GM21515 (cell line): ENCODE measurements at regions not wholly inside any gene's neighbourhood (a gene's known extent, or its start where the extent isn't known, plus 50 kb on each side); places are given as distances from the start of the nearest gene placed in this dataset.
"Not testable (repeated sequence)": the region's sequence is repeated elsewhere in the genome, so short reads cannot be mapped to it uniquely, and the experiment has no call there.

Experiments used
- ATAC-seq: cut with Tn5 transposase; IDR thresholded peaks from one replicate; pipeline ENCODE4 v1.9.1; 2021; ENCODE audit not compliant: unreplicated experiment

DNA sequence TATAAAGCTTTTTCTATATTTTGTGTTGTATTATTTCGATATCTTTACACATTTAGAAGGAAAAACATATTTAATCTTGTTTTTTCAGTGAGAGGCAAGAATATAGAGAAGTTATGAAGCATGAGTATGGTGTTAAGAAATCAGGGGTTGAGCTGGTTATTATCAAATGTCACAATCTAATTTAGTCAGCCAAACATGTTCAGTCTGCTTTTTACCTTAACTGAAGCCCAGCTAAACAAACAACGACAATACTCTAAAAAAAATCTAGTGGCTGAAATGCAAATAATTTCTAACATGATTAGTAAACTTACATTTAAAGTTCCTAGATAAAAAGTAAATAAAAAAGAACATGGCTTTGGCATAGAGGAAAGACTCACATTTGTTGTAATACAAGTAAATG is 433.8 kb upstream of the NRSN1 start:
- no peak for ATAC-seq

DNA sequence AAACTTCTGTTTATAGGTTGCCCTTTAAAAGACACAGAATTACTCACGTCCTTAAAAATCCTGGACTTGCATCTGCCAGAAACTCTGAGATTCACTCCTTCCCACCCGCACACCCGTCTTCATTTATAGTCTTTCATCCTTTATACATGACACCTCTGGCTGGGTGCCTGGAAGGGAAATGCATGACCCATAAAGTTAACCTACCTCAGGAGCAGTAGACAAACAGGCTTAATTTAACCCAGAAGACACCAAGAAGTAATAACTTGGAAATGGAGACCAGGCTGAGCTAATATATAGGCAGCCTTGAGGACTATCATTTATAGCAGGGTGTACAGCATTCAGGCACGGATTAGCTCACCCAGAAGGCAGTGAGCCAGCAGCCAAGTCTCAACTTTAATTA is 429.0 kb upstream of the NRSN1 start:
- ATAC-seq: no peak

DNA sequence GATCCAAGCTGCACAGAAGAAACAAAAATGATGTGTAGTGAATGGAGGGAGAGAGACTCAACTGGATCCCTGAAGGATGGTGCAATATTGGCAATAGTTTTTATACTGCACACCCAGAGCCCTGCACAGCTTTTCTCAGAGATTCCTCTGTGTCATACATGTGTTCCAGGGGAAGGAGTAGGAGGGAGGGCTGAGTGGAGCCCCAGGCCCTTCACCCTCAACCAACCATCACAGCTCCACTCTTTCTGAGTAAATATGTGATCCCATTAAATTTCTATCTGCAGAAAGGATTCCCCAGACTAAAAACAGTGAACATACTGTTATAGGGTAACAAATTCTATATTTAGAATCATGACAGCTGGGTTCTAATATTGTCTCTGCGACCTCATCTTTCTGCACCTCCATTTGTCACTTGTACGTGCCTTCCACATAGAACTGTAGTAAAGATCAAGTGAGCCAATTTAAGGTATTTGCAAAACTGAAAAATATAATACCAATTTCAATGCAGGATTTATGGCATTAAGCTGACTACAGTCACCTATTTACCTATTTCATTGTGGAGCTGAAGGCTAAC is 421.4 kb upstream of the NRSN1 start:
- no peak for ATAC-seq

DNA sequence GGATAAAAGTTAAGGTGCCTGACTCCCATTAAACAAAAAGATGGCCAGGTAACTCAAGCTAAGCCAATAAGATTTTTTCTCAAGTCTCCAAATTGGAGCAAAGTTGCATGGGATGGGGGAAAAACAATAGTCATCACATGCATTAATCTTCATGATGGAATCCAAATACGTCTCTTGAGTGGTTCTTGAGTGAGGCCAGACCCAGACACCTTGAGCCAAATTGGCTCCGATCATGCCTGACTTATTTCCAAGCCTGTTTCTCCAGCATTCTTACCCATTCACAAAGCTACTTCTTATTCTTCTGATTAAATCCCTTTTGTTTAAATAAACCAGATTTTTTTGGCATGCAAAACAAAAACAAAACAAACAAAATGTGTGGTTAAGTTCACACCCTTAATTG is 420.3 kb upstream of the NRSN1 start:
- no peak for ATAC-seq

DNA sequence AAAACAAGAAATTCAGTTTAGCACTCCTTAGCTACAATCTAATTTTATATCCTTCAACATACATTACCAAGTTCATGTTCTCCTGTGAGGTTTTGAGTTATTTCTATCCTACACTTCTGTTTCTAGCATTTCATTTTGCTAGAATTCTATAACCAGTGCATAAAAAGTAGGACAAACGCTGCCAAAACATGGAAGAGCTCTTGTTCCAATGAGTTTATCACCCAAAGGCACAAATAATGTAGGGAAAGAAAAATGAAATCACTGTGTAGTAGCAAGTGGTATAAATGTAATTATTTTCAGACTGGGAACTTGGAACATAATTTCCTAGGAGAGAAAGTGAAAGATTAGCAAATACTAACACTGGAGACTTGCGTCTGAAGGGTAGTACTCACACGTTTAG is 413.3 kb upstream of the NRSN1 start:
- ATAC-seq: no peak

DNA sequence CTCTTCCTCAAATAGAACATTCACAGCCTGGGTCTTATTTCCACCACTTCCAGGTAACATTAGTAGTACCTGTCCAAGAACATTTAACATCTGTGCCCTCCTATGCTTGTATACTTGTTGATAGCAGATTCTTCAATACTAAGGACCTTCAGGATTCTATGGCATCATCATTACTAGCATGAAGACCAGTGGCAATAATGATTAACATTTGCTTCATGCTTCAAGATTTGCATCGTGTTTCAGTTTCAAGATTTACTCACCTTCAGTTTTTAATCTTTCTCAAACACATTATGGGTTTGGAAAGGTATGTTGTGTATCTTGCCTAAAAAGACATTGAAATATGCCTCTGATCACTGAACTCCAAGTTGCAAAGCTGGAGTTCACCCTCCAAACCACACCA is 412.8 kb upstream of the NRSN1 start:
- no peak for ATAC-seq

DNA sequence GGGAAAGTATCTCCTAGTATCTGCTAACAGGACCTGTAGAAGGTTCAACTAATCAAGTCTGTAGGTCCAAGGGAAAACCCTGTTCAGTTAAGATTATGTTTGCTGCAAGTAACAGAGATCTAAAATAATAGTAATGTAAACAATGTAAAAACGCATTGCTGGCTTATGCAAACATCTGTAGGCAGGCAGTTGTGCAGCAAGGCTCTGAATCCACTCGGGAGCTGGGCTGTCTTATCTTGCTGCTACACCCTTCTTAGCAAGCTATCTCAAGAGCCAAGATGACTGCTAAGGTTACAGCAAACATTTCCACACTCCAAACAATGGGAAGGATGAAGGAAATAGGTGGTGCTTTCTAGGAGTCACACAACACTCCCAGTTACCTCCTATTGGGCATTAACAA is 397.3 kb upstream of the NRSN1 start:
- no peak for ATAC-seq

DNA sequence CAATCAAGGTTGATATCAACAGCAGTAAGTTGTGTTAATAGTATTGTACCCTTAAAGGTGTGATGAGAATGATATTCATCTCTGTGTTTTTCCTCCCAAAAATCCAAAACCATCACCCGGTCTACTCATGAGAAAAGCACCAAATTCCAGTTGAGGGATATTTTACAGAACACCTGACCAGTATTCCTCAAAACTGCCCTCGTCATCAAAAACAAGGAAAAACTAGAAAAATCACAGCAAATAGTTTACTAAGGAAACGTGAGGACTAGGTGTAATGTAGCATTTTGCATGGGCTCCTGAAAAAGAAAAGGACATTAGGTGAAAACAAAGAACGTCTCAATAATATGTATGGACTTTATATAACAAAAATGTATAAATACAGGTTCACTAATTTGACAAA is 394.4 kb upstream of the NRSN1 start:
- no peak for ATAC-seq

DNA sequence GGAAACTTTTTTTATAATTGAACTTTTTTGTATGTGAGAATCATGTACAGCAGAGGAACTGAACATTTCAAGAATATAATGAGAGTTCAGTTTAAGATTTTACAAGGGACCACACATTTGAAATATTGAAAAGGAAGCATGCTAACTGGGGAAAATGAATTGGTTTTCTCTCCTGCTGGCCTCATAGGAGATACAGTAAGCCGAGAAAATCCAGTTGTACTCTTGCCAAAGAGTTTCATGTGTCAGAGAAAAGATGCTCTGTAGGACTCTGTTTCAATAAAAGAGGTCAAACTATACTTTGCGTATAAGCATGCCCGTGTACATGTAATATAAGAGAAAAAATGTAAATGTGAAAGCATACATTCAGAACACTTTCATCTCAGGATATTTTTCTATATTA is 393.5 kb upstream of the NRSN1 start:
- ATAC-seq: no peak

DNA sequence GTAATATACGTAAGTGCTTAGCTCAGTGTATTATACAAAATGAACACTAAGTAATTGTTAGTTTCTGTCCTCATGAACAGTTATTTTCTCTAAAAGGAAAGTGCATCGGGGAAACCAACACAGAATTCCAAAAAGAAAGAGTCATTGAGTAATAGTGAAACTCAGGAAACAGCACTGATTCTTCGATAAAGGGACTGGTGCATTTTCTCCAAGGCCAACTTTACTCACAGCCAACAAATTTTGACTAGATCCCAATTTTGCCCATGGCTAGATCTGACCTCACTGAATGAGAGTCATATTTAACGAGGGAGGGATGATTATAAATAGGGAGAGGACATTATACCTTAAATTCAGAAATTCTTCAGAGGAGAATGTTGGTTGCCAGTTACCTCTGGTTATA is 390.9 kb upstream of the NRSN1 start:
- no peak for ATAC-seq

DNA sequence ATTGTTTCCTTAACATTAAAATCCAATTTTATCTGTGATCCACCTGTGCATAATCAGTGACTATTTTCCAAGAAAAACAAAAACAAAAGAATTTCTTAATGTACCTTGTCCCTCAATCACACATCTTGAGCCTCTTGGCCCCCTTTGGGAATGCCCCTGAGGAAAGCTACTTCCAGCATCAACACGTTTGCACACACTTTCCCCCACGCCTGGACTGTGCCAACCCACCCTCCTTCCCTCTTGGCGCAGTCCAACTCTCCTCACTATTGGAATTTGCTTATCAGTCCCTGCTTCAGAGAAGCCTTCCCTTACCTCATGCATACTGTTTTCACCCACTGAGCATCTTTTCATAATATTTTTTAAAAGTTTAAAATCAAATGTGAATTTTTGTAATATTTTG is 389.4 kb upstream of the NRSN1 start:
- no peak for ATAC-seq

DNA sequence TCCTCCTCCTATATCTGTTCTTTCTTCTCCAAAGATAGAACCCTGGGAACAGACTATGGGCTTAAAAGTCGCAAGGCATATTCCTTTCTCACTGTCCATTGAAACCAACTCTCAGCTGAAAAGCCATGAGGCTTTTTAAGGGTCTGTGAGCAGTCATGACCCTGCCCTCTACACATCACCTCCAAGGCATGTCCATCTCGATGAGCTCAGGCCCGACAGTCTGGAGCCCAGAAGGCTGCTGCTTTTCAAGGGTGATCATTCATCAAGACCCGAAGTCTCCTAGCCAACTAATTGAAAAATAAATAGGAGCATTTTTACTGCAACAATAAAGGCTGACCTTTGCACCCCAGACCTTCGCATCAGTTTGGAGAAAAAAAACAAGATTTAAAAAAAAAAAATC is 378.8 kb upstream of the NRSN1 start:
- ATAC-seq: no peak

DNA sequence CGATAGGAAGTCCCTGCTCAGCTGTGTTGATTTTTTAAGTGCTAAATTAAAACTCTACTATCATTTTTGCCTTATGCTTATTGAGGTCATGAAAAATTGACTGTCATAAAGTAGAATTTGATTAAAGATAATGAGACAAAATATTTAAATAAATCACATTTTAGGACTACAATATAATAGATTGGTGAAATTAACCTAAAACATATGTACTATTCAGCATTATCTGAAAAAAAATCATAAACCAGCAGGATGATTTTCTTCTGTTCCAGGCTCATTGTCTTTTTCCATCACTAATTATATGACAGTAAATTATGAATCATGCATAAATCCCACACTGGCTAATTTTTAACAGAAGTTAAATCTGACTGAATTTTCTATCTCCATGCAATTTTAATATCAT is 373.6 kb upstream of the NRSN1 start:
- ATAC-seq: no peak

DNA sequence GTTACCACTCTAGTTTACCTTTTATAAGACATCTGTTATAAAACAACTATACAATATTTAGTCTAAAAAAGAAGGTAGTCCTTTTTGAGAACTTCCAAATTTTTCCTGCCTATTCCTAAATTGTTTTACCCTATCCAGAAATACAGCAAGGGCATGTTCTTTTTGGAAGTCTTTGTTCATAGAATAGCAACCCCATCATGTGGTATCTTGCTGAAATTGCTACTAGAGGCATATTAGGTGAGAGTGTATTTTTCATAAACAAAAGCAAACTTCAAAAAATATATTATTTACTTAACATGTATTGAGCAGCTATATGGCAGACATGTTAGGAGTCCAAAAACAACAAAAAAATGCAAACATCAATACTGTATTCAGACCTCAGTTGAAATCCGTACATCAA is 371.8 kb upstream of the NRSN1 start:
- ATAC-seq: no peak

DNA sequence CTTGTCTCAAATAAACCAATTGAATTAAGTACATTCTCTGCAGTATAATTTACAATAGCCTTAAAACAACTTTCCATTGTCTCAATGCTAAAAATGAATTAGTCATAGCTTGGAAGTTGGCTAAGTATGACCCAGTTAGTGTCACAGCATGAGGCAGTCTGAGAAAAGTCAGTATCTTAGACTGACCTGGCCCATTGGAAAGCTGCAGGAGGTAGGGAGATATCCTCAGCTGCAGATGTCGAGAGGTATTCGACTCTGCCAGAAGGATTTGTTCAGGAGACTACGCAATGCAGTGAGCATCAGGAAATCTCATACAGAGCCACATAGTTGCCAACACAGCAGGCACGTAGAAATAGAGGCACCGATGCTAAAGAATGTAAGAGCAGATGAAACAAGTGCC is 350.9 kb upstream of the NRSN1 start:
- no peak for ATAC-seq

DNA sequence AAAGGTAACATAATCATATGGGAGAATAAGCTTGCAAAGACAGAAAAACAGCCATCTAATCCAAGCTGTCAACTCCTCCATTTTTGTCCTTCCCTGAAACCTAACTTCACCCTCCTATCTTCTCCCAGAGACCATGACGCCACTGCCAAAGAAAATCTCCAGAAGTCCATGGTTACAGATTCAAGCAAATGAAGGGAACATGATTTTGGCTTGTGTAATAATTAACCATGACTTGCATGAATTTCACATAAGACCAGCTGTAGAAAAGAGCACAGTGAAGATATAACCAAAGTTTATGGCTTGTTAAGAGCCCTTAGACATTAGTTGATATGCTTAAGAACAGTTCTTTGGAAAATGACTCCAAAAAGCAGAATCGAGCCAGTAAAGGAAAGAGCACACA is 342.1 kb upstream of the NRSN1 start:
- ATAC-seq: no peak

DNA sequence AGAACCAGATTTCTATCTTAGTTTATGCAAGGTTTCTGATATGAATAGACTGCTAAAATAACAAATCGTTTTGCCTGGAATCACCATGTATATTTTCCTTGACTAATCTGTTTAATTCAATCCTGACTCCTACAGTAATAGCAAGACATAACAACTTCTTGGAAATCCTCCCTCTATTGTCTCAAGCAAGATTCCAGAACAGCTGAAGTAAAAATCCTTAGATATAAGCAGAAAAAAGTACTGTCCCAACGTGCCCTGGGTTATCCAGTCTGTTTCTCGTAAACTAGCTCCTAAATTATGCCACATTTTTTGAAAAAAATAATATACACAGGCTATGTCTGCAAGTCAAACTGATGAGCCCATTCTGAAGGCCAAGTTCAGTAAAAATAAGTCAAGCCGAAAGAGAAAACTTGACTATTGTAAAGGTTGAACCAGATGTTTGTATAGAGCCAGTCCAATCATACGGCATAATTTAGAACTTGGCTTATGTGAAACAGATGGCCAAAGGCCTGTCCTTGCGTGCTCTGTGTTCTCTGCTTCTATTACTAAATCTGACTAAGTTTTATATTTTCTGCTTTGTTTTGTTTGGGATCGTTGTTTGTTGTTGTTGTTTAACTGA is 341.6 kb upstream of the NRSN1 start:
- ATAC-seq: no peak

DNA sequence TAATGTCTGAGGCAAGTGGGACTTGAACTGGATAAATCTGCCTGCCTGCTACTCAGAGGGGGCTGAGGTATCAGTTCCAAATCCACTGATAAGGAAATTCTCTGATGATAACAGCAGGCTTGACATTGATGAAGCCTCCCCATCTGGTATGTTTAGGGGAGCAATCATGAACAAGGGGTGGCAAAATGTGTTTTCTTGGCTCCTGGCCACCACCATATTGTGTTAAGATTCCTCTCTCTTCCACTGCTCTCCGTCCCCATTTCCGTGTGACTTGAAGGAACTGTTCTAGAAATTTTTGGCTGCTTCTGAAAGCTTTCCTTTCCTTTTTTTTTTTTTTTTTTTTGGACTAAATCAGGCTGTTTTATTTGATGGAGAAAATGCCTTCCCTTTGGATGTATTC is 335.3 kb upstream of the NRSN1 start:
- no peak for ATAC-seq

DNA sequence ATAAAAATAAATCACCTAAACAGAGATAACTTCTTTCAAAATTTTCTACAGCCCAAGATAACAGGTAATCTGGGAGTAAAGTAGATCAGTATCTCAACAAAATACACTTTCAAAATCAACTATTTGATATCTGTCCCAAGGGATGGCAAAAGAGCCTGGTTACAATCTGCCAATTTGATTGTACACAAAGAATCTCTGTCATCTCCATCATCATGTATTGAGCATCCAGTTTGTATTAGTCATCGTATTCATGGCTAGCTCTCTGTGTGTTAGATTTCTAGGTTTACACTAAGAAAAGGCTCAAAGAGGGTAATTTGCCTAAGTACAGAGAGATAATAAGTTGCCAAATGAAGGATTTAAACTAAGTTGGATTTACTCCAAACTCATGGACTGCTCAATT is 329.0 kb upstream of the NRSN1 start:
- ATAC-seq: no peak

DNA sequence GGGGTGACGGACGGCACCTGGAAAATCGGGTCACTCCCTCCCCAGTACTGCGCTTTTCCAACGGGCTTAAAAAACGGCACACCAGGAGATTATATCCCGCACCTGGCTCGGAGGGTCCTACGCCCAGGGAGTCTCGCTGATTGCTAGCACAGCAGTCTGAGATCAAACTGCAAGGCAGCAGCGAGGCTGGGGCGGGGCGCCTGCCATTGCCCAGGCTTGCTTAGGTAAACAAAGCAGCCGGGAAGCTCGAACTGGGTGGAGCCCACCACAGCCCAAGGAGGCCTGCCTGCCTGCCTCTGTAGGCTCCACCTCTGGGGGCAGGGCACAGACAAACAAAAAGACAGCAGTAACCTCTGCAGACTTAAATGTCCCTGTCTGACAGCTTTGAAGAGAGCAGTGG is 321.7 kb upstream of the NRSN1 start:
- not testable (repeated sequence) for ATAC-seq

DNA sequence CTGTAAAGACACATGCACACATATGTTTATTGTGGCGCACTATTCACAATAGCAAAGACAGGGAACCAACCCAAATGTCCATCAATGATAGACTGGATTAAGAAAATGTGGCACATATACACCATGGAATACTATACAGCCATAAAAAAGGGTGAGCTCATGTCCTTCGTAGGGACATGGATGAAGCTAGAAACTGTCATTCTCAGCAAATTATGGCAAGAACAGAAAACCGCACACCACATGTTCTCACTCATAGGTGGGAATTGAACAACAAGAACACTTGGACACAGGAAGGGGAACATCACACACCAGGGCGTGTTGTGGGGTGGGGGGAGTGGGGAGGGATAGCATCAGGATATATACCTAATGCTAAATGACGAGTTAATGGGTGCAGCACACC is 304.9 kb upstream of the NRSN1 start:
- ATAC-seq: not testable (repeated sequence)

DNA sequence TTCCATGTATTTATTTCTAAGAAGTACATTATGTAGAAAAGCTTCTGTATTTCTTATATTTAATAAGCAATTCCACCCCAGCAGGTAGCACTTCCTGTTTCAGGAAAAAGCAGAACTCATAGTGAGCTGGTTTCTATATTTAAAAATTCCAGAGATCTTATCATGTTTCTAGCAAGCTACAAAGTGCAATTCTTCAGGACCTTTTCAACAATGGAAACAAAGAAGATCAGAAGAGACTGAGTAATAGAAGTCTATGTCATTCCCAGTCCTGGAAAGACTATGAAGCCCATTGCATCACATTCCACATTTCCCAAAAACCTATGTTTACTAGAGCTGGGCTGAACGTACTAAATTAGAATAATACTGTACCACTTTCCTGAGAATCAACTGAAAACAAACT is 302.6 kb upstream of the NRSN1 start:
- ATAC-seq: no peak

DNA sequence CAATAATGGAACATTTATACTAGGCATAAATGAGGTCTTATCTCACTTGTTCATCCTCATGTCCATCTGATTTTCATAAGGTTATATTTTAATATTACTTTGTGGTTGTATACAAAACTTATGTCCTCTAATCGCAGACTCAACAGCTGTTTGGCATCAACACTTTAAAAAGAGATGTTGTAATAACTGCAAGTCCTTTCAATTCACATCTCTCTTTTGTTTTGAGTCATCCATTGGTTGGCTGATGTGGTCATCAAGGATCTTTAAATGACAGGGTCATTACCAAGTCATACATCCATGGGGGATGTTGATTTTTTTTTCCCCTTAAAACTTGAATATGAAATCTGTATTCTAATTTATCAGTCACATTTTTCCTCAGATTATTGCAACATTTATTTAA is 299.4 kb upstream of the NRSN1 start:
- ATAC-seq: no peak
